Karpas-422 (cell line): ENCODE measurements at regions not wholly inside any gene's neighbourhood (a gene's known extent, or its start where the extent isn't known, plus 50 kb on each side); places are given as distances from the start of the nearest gene placed in this dataset.

Experiments used
- DNase-seq: peaks from one replicate; pipeline ENCODE4 v3.0.0-alpha.2; 2015
- H2AFZ ChIP-seq: fragments of 200-600 bp; sonication (generic); 2 replicates; pipeline ENCODE4 v1.6.1; 2014; ENCODE audit warnings: antibody characterized with exemption, low read length, mixed read lengths
- H3K27ac ChIP-seq: fragments of 200-600 bp; sonication (generic); 2 replicates; pipeline ENCODE4 v1.5.1; 2014; ENCODE audit warnings: mild to moderate bottlenecking, low read length, moderate library complexity
- H3K27me3 ChIP-seq: fragments of 200-600 bp; sonication (generic); 2 replicates; pipeline ENCODE4 v1.6.1; 2014; ENCODE audit warnings: low read length, mixed read lengths
- H3K36me3 ChIP-seq: fragments of 200-600 bp; sonication (generic); 2 replicates; pipeline ENCODE4 v1.6.1; 2014; ENCODE audit warnings: low read length, mixed read lengths; ENCODE audit not compliant: insufficient read depth
- H3K4me1 ChIP-seq: fragments of 200-600 bp; sonication (generic); 2 replicates; pipeline ENCODE4 v1.6.1; 2014; ENCODE audit warnings: mild to moderate bottlenecking, low read length, mixed read lengths
- H3K4me2 ChIP-seq: fragments of 200-600 bp; sonication (generic); 2 replicates; pipeline ENCODE4 v1.6.1; 2014; ENCODE audit warnings: low read length, low read depth, mild to moderate bottlenecking; ENCODE audit not compliant: poor library complexity, severe bottlenecking
- H3K4me3 ChIP-seq: fragments of 200-600 bp; sonication (generic); 2 replicates; pipeline ENCODE4 v1.5.1; 2014; ENCODE audit warnings: mild to moderate bottlenecking, antibody characterized with exemption, low read length, mixed read lengths
- H3K79me2 ChIP-seq: fragments of 200-600 bp; sonication (generic); 2 replicates; pipeline ENCODE4 v1.6.1; 2014; ENCODE audit warnings: mild to moderate bottlenecking, low read length, mixed read lengths
- H3K9ac ChIP-seq: fragments of 200-600 bp; sonication (generic); 2 replicates; pipeline ENCODE4 v1.6.0; 2014; ENCODE audit warnings: low read length
- H3K9me2 ChIP-seq: fragments of 200-600 bp; sonication (generic), shearing (Covaris generic); replicated peaks from 2 replicates; pipeline ENCODE4 v1.6.0; 2014; ENCODE audit warnings: mild to moderate bottlenecking, low read length, moderate library complexity; ENCODE audit not compliant: insufficient read depth
- H3K9me3 ChIP-seq: fragments of 300-700, 200-600 bp; sonication (generic); 2 replicates; pipeline ENCODE4 v1.6.1; 2014; ENCODE audit warnings: low read length, mixed read lengths
- H4K20me1 ChIP-seq: fragments of 200-600 bp; sonication (generic); 2 replicates; pipeline ENCODE4 v1.6.1; 2014; ENCODE audit warnings: mild to moderate bottlenecking, antibody characterized with exemption, low read length, low read depth; ENCODE audit not compliant: insufficient read depth

DNA sequence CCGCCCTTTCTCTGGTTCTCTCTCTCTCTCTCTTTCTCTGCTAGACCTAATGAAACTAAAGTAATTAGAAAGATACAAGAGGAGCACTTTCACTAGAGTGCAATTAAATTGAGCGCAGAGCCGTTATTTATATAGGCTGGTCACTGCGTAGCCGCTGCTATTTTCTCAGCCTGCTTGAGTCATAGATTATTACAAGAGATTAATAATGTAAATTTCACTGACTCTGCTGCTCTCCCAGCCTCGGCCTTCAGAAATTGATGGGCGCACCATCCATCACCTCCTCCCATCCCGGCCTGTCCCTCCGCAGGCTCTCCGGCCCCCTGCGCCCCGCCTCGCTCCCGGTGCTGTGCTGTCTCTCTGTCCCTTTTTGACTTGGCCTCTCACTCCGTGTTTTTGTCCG, 268.0 kb upstream of the MVB12B start:
- H2AFZ ChIP-seq = no peak overlapping the region
- H3K9me2 ChIP-seq = no peaks in the 10 kb centered on the region
- H3K4me3 ChIP-seq = no peak overlapping the region
- DNase-seq = no peak
- H4K20me1 ChIP-seq = no peaks in the 10 kb centered on the region
- H3K27ac ChIP-seq = no peak overlapping the region
- H3K79me2 ChIP-seq = no peaks in the 10 kb centered on the region
- H3K27me3 ChIP-seq = no peaks in the 10 kb centered on the region
- H3K4me1 ChIP-seq = no peaks in the 10 kb centered on the region
- H3K9me3 ChIP-seq = no peaks in the 10 kb centered on the region
- no peak overlapping the region for H3K9ac ChIP-seq
- H3K4me2 ChIP-seq = no peak overlapping the region
- H3K36me3 ChIP-seq = no peaks in the 10 kb centered on the region

DNA sequence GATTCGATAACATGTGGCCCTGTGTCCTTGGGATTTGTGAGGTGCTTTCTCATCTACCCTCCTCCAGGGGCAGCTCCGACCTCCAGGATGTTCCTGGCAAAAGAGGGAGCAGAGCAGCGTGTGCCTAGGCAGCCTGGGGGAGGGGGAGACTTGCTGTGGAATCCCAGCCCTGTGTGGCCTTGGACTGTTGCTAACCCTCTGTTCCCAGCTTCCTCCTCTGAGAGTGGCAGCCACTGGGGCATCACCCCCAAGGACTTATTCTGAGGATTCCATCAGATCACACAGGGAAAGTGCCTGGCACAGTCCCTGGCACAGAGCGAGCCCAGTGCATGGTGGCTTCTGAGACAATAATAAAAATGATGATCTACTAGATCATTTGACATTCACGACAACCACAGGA, 265.1 kb upstream of the MVB12B start:
- Histone ChIP-seq H3K4me1 (no peaks in the 10 kb centered on the region), H3K4me2 (no peak overlapping the region), H3K9me3 (no peaks in the 10 kb centered on the region), H4K20me1 (no peaks in the 10 kb centered on the region), H3K9me2 (no peaks in the 10 kb centered on the region), H3K79me2 (no peaks in the 10 kb centered on the region), H3K4me3 (no peak overlapping the region), H3K27me3 (no peaks in the 10 kb centered on the region), H3K27ac (no peak overlapping the region), H2AFZ (no peak overlapping the region), H3K36me3 (no peaks in the 10 kb centered on the region), H3K9ac (no peak overlapping the region)
- DNase-seq = no peak

DNA sequence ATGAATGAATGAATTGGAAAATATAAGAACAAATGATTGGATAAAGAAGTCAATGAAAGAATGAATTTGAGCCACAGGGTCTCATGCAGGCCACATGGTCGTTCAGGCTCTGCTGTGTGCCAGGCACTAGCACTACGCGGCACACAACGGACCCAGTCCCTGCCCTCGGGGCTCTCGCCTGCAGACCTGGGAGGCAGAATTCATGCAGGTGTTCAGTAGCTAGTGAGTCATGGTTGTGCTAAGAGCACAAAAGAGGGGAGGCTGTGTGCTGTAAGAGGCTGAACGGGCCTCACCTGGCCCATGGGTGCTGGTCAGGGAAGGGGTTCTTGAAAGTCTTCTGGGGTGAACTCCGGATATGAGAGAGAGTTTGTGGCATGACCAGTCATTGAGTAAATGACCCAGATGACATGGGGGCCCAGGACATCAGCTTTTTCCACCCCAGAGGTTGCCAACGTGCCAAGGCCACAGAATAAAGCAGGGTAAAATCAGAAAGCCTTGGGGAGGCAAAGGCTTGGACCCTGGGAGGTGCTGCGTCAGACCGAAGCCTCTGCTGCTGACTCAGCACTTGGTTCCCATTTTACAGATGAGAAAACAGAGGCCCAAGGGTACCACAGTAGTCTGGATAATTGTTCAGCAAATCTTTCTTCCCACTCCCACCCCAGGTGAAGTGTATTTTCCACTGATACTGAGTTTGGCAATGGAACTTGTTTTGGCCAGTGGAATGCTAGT, 264.3 kb upstream of the MVB12B start:
- Histone ChIP-seq H4K20me1 (no peaks in the 10 kb centered on the region), H3K9ac (no peak overlapping the region), H3K9me2 (no peaks in the 10 kb centered on the region), H3K9me3 (no peaks in the 10 kb centered on the region), H3K27ac (no peak overlapping the region), H2AFZ (no peak overlapping the region), H3K4me1 (no peaks in the 10 kb centered on the region), H3K4me2 (no peak overlapping the region), H3K36me3 (no peaks in the 10 kb centered on the region), H3K4me3 (no peak overlapping the region), H3K79me2 (no peaks in the 10 kb centered on the region), H3K27me3 (no peaks in the 10 kb centered on the region)
- no peak for DNase-seq

DNA sequence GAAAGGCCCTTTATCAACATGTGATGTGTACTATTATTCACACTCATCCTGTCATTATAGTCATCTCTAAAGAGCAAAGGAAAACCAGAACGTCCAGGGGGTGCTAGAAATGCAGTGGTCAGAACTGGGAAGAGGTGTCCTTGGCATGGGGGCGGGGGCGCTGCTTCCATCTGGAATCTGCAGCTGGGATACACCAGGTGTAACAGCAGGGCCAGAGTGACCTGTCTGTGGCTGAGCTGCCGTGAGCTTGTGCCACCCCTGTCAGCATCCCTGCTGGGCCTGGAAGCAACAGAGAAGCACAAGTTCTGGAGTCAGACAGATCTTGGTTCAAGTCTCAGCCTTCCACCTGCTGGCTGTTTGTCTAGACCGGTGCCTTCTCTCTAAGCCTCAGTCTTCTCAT, 263.3 kb upstream of the MVB12B start:
- no peak for DNase-seq
- no peak overlapping the region for H2AFZ ChIP-seq
- no peak overlapping the region for H3K27ac ChIP-seq
- H3K79me2 ChIP-seq = no peaks in the 10 kb centered on the region
- no peaks in the 10 kb centered on the region for H3K9me2 ChIP-seq
- H3K36me3 ChIP-seq = no peaks in the 10 kb centered on the region
- H4K20me1 ChIP-seq = no peaks in the 10 kb centered on the region
- no peak overlapping the region for H3K4me3 ChIP-seq
- H3K9me3 ChIP-seq = no peaks in the 10 kb centered on the region
- H3K4me1 ChIP-seq = no peaks in the 10 kb centered on the region
- H3K9ac ChIP-seq = no peak overlapping the region
- no peak overlapping the region for H3K4me2 ChIP-seq
- H3K27me3 ChIP-seq = no peaks in the 10 kb centered on the region

DNA sequence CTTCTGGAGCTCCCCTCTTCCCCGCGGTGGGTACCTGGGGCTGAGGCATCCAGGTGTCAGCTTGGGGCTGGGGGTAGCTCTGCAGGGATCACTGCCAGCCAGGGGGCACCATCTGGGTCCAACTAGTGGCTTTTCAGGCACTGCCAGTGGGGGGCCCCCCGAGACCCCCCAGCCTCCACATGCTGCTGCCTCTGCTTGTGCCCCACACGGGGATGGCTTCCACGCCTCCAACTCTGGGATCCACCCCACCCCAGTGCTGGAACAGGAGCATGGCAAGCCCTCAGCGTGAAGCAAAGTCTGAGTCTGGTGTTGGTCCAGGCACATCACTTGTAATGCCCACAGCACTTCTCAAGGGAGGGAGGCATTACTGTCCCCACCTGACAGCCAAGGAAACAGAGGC, 260.5 kb upstream of the MVB12B start:
- Histone ChIP-seq H3K4me1 (no peaks in the 10 kb centered on the region), H3K27ac (no peak overlapping the region), H3K27me3 (no peaks in the 10 kb centered on the region), H3K4me2 (no peak overlapping the region), H3K9me3 (no peaks in the 10 kb centered on the region), H3K9ac (no peak overlapping the region), H2AFZ (no peak overlapping the region), H3K4me3 (no peak overlapping the region), H3K9me2 (no peaks in the 10 kb centered on the region), H3K79me2 (no peaks in the 10 kb centered on the region), H3K36me3 (no peaks in the 10 kb centered on the region), H4K20me1 (no peaks in the 10 kb centered on the region)
- DNase-seq = no peak

DNA sequence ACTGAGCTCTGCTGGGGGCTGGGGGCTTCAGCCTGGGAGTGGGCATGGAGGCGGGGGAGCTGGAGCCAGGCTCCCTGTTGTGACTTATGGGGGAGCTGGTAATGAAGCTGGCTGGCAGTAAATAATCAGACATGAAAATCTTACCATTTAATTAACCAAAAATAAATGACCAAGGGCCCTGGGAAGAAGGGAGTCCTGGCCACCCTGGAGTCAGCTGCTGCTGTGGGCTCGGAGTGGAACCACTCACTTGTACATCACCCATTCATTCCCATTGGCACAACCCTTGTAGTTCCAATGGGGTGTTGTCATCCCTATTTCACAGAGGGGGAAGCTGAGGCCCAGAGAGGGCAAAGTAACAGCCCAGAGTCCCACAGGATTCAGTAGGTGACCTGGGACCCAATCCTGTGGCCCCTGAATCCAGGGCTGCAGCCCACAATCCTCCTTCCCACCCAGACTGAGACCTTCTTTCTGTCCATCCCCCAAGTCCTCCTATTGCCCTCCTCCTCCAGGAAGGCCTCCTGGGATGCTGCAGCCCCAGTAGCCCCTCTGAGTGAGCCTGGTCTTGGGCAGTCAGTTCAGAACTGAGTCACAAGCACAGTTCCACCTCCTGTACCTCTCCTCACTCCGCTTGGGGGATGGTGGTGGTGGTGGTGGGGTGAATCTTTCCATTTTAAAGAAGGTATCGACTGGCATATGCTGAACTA, 259.4 kb upstream of the MVB12B start:
- H3K27ac ChIP-seq = no peak overlapping the region
- no peaks in the 10 kb centered on the region for H3K4me1 ChIP-seq
- no peaks in the 10 kb centered on the region for H3K9me3 ChIP-seq
- no peaks in the 10 kb centered on the region for H3K9me2 ChIP-seq
- H3K9ac ChIP-seq = no peak overlapping the region
- no peaks in the 10 kb centered on the region for H3K27me3 ChIP-seq
- H3K79me2 ChIP-seq = no peaks in the 10 kb centered on the region
- no peak overlapping the region for H2AFZ ChIP-seq
- H4K20me1 ChIP-seq = no peaks in the 10 kb centered on the region
- no peaks in the 10 kb centered on the region for H3K36me3 ChIP-seq
- H3K4me3 ChIP-seq = no peak overlapping the region
- no peak for DNase-seq
- H3K4me2 ChIP-seq = no peak overlapping the region

DNA sequence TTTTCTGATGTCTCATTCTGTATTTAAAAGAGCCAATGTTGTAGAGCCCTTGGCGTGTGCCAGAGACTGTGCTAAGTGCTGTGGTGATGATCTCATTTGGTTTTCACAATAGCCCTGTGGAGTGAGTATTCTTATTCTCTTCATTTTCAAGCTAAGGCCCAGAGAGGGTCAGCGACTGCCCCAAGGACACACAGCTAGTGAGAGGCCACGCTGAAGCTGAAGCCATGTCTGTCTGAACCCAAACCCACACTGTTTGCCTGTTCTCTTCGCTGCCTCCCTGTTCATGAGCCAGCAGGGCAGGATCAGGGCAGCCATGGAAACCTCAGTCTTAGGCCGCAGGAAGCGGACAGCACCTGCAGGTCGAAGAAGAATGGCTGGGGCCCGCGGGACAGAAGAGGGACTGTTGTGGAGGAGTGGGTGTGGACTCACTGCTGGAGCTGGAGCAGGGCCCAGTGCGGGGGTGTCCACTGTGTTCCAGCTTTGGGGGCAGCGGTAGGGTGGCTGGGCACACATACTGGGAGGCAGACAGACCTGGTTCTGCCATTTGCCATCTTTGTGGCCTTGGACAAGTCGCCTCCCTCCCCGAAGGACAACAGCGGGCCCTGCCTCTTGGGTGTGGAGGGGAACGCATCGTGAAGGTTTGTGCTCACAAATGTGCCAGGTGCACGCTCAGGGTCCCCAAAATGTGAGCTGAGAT, 257.9 kb upstream of the MVB12B start:
- Histone ChIP-seq H3K4me1 (no peaks in the 10 kb centered on the region), H3K79me2 (no peaks in the 10 kb centered on the region), H3K36me3 (no peaks in the 10 kb centered on the region), H3K9me2 (no peaks in the 10 kb centered on the region), H4K20me1 (no peaks in the 10 kb centered on the region), H3K9ac (no peak overlapping the region), H2AFZ (no peak overlapping the region), H3K27ac (no peak overlapping the region), H3K9me3 (no peaks in the 10 kb centered on the region), H3K27me3 (no peaks in the 10 kb centered on the region), H3K4me3 (no peak overlapping the region), H3K4me2 (no peak overlapping the region)
- DNase-seq = no peak

DNA sequence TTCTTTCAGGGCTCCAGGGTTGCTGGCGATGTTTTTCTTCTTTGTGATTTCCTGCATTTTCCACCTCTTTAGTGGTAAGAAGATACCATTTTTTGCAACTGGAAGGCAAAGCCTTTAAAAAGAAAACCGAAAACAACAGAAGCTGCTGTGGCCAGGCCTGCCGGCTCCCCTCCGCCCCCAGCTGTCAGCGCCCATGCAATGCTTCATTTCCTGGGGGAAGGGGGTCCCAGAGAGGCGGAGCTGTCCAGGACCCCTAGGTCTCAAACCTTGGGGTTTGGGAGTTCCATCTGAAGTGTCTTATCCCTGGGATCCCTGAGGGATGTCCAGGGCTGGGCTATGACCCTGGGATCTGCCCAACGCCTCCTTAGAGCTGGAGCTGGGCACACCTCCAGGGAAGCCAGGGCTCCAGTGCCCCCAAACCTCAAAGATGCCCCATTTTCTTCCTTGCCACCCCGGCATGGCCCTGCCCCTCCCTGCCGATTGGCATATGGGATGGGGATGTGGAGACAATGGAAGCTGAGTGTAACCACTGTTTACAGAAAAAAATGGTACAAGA, 257.2 kb upstream of the MVB12B start:
- no peak overlapping the region for H3K9ac ChIP-seq

More for the DNA sequence above, 257.2 kb upstream of the MVB12B start:
- Histone ChIP-seq H3K9me2 (no peaks in the 10 kb centered on the region), H3K79me2 (no peaks in the 10 kb centered on the region), H3K4me3 (no peak overlapping the region), H4K20me1 (no peaks in the 10 kb centered on the region), H3K27ac (no peak overlapping the region), H3K4me1 (no peaks in the 10 kb centered on the region), H2AFZ (no peak overlapping the region), H3K27me3 (no peaks in the 10 kb centered on the region), H3K36me3 (no peaks in the 10 kb centered on the region), H3K4me2 (no peak overlapping the region), H3K9me3 (no peaks in the 10 kb centered on the region)
- DNase-seq = no peak
